HK-2 (cell line): ENCODE measurements at regions not wholly inside any gene's neighbourhood (a gene's known extent, or its start where the extent isn't known, plus 50 kb on each side); places are given as distances from the start of the nearest gene placed in this dataset.
"Not testable (repeated sequence)": the region's sequence is repeated elsewhere in the genome, so short reads cannot be mapped to it uniquely, and the experiment has no call there.

Experiments
- DNase-seq: peaks from one replicate; pipeline ENCODE4 v3.0.0-alpha.2; 2018; ENCODE audit not compliant: unreplicated experiment

- DNase-seq = no peak
Measured at GRCh38 chr1:219352961-219353651, 179.4 kb downstream of the LYPLAL1 start.

GRCh38 chr1:219350172-219350931, 176.7 kb downstream of the LYPLAL1 start:
- DNase-seq = no peak

DNA sequence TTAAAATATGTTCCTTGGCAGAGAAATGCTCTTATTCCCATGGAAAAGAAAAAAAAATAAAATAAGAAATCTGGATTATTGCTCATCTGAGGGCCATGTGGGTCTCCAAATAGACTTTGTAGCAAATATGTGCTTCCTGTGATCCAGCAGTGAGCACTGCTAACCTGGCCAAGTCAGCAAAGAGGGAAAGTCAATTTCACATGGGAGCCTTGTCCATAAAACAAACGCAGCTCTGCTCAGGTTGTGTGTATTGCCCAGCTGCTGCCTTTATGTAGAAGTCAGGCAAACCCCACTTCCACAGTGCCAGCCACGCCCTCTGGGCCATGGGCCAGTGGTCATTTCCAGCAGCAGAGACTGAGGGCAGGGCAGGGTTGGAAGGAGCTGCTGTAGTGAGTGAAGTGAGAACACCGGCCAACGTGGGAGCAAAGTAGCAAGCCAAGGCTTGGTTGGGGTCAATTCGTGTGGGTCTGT, 174.3 kb downstream of the LYPLAL1 start:
- no peak for DNase-seq

DNA sequence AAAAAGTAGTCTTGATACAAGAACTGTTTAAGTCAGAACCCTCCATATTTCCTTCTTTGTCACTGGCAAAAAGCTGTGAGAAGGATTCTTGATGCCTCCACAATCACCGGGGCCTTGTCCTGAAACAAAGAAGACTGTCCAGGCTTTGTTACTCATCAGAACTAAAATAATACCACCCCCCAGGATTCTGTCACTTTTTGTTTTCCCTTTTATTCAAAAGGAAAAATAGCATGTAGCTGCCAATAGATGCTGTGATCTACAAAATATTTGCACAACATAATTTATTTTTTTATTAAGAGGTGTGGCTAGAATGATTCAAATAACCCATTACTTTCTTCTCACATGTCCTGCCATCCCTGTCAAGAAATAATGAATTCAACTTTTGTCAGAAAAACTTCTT, 173.7 kb downstream of the LYPLAL1 start:
- DNase-seq = no peak

DNA sequence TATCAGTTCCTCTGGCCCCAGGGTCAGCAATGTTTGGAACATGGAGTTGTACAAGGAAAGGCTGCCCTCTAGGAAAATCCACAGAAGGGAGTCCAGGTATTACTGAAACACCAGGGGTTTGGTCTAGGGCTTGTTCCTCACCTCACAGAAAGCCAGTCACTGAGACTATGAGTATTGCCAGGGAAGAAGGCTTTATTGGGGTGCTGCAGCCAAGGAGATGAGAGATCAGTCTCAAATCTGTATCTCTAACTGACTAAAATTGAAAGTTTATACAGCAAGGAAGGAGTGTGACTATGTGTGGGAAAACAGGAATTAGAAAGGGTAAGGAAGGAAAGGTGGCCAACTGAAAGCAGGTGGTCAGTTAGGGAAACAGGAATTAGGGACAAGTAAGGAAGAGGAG, 172.3 kb downstream of the LYPLAL1 start:
- DNase-seq = no peak

DNA sequence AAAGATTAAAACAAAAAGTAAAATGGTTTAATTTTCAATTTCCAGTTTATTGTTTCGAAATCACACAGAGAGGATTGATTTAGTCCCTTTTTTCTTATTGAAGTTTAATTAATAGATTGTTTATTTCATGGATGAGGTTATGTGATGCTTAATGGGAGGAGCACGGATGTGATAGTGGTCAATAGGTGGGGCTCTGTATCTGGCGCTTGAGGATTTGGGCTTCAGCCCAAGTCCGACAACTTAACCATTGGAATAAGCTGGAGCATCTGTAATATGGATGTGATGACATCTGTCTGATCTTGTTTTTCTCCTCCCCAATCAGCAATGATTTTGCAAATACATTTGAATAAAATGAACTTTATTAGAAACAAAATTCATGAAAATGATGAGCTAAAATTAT, 169.2 kb downstream of the LYPLAL1 start:
- DNase-seq = no peak

DNA sequence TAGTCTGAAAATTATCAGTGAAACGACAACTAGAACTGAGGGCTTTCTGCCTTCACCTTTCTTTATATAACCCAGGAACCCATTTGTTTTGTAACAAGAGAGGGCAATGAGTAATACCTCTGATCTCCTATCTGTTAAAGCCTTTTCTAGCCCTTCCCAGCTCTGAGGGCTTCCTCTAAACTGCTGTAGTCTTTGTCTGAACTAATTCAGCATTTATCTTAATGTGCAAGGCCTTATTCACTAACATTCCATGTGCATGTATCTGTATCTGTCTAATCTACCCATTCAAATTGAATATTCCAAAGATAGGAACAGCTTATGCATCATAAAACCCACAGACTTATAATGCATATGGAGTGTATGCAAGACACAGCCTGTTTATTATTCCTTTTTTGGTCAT, 167.1 kb downstream of the LYPLAL1 start:
- DNase-seq = no peak

- DNase-seq = no peak
Measured at GRCh38 chr1:219339466-219339865, 165.8 kb downstream of the LYPLAL1 start.

GRCh38 chr1:219337588-219337987, 163.9 kb downstream of the LYPLAL1 start:
- DNase-seq = no peak

- DNase-seq = no peak
Measured at GRCh38 chr1:219333626-219334025, 159.9 kb downstream of the LYPLAL1 start.

- DNase-seq = no peak
Measured at GRCh38 chr1:219331424-219331823, 157.7 kb downstream of the LYPLAL1 start.

- DNase-seq = no peak
Measured at GRCh38 chr1:219330669-219331068, 157.0 kb downstream of the LYPLAL1 start.

DNA sequence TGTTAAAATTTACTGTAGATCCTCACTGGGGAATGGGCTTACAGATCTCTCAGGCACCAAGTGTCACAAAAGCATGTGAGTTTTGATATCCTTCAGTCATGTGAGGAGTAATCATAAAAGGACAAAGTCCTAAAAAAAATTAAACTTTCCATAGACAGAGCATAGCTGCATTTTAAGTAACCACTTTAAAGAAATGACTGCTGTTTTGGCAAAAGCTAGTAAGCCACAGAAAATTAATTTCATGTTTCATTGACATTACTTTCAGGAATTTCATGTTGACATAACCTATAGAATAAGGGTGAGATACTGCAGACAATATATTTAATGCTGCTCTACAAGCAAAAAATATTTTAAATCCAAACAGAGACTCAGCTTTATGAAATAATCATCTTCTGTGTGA, 156.3 kb downstream of the LYPLAL1 start:
- DNase-seq = no peak

DNA sequence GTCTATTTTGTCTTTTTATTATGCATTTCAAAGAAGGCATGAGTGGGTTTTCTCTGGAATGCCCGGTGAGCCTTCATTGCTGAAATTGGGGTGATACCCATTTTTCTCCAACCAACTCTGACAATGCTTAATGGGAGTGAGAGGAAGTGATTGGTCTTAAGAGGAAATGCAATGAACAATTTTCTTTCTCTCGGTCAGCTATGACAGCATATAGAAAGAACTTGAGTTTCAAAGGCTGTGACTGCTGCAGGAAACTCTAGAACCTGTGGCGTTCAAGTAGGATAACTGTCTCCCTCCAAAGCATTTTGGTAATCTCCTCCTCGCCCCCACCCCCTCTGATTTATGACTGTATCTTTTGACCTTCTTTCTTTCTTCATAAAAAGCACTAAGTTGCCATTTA, 155.9 kb downstream of the LYPLAL1 start:
- no peak for DNase-seq

DNA sequence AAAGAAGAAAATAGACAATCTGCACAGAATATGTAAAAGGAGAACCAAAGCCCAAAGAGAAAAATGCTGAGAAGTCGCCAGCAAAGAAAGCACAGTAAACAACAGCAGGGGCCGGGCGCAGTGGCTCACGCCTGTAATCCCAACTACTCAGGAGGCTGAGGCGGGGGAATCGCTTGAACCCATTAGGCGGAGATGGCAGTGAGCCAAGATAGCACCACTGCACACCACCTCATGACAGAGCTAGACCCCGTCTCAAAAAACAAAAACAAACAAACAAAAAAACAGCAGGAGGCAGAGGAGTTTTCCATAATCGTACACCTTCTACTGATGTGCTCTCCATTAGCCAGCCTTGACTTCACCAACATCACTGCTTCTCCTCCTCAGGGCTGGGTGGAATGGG, 153.2 kb downstream of the LYPLAL1 start:
- DNase-seq = no peak

DNA sequence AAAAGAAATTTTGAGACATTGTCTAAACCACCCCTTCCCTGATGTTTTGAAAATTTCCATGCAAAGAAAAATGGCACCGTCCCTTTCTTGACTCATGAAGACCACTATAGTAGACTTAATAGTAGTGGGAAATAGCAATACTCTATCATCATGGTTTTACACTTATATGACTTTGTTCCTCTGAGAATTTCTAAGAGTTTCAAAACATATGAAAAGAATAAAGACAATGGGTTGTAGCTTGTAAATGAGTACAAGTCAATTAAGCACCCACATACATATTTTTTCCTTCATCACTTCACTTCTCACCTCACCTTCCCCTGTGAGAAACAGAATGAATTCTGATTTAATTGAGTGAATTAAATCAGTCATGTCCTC, 151.7 kb downstream of the LYPLAL1 start:
- no peak for DNase-seq

- DNase-seq = no peak
Measured at GRCh38 chr1:219324629-219325367, 151.1 kb downstream of the LYPLAL1 start.

GRCh38 chr1:219324171-219324570, 150.5 kb downstream of the LYPLAL1 start:
- no peak for DNase-seq

DNA sequence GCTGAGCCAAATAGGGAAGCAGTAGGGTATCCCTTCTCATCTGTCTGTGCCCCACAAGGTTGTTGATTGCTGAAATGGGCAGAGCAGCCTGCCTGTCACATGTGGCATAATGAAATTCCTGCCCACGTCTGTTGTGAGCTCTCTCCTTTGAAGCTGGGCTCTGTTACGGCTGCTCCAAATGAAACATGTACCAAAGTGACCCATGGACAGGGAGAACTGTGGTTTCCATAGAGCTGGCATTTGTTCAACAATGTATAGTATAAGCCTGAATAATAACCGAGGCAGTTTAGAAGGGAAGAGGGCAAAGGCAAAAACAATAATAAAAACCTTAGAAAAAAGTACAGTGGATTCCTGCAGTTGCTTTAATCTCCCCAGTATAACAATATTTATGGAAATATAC, 149.7 kb downstream of the LYPLAL1 start:
- no peak for DNase-seq

DNA sequence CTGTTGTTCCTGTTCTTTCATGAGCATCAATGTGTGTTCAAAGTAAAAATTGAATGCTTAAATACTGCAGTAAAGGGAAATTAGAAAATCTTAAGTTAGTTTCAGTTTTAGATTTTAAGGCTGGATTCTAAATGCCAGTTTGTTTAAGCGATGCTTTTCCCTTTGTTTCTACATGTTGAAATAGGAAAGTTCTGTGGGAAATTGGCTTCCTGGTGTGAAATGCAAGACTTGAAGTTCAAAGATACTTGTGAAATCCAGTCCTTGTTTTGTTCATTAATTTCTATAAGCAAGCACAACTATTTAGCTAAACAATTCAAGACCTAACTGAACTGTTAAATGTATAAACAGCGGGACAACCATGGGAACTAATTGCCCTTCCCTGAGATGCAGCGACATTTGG, 149.1 kb downstream of the LYPLAL1 start:
- DNase-seq = no peak

- DNase-seq = not testable (repeated sequence)
Measured at GRCh38 chr1:219320563-219320962, 146.9 kb downstream of the LYPLAL1 start.

DNA sequence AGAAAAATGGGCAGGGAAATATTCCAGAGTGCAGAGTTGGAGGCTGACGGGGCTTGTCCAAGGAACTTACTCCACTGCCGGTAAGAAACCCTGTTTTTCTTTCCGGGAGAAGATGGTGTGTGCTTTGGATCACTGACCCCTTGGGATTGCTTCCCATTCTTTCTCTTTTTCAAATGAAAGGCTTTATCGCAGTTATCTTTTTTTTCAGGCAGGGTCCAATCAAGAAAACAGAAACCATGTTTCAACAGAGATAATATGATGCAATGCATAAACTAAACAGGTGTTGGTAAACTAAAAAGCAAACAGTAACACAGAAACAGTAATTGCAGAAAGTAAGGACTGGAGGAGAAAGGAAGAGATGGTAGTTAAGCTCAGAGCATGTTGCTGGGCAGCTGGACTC, 145.1 kb downstream of the LYPLAL1 start:
- DNase-seq = no peak
